DMS53 treated with DMSO at 0.1 percent for 48 hours (cell line): ENCODE measurements at regions not wholly inside any gene's neighbourhood (a gene's known extent, or its start where the extent isn't known, plus 50 kb on each side); places are given as distances from the start of the nearest gene placed in this dataset.
A peak's percentile ranks its signal among the peaks of the same experiment; 100 is the strongest.
"Not testable (repeated sequence)": the region's sequence is repeated elsewhere in the genome, so short reads cannot be mapped to it uniquely, and the experiment has no call there.

Source experiments
- DNase-seq: peaks from one replicate; lab custom pipeline; 2025; ENCODE audit not compliant: unreplicated experiment; lab: John Stamatoyannopoulos, UW

- no peak for DNase-seq
These were observed 55.9 kb upstream of the ALB start for GRCh38 chr4:73348185-73348584.

GRCh38 chr4:73347497-73347896 lies 56.6 kb upstream of the ALB start:
- DNase-seq, result peak; percentile 1

- peak; percentile 8 for DNase-seq
These were observed 58.6 kb upstream of the ALB start for GRCh38 chr4:73345399-73345975.

GRCh38 chr4:73344106-73344505 lies 60.0 kb upstream of the ALB start:
- DNase-seq, result no peak

- no peak for DNase-seq
These were observed 60.7 kb upstream of the ALB start for GRCh38 chr4:73343432-73343831.

GRCh38 chr4:73341454-73341853 lies 62.6 kb upstream of the ALB start:
- peak; percentile 70 for DNase-seq

GRCh38 chr4:73340917-73341316 lies 63.2 kb upstream of the ALB start:
- no peak for DNase-seq

- DNase-seq, result no peak
These were observed 68.4 kb upstream of the ALB start for GRCh38 chr4:73335679-73336078.

- DNase-seq, result not testable (repeated sequence)
These were observed 72.1 kb upstream of the ALB start for GRCh38 chr4:73332012-73332411.

GRCh38 chr4:73329300-73329699 lies 70.7 kb upstream of the ANKRD17 start:
- DNase-seq, result no peak

- not testable (repeated sequence) for DNase-seq
These were observed 67.2 kb upstream of the ANKRD17 start for GRCh38 chr4:73325776-73326175.

- DNase-seq, result no peak
These were observed 58.5 kb upstream of the ANKRD17 start for GRCh38 chr4:73317092-73317491.

GRCh38 chr4:73315091-73315490 lies 56.5 kb upstream of the ANKRD17 start:
- DNase-seq, result no peak

- no peak for DNase-seq
These were observed 54.4 kb upstream of the ANKRD17 start for GRCh38 chr4:73312967-73313366.

- DNase-seq, result no peak
These were observed 52.8 kb upstream of the ANKRD17 start for GRCh38 chr4:73311428-73311827.

GRCh38 chr4:73309211-73309610 lies 50.6 kb upstream of the ANKRD17 start:
- no peak for DNase-seq
